Activated effector memory CD4-positive, alpha-beta T cell treated with Interleukin-2 at 50 U/mL for 16 hours (primary cell): ENCODE measurements at regions not wholly inside any gene's neighbourhood (a gene's known extent, or its start where the extent isn't known, plus 50 kb on each side); places are given as distances from the start of the nearest gene placed in this dataset.
"Not testable (repeated sequence)": the region's sequence is repeated elsewhere in the genome, so short reads cannot be mapped to it uniquely, and the experiment has no call there.

ENCODE experiments used
- DNase-seq: peaks from one replicate; pipeline ENCODE4 v3.0.0-alpha.2; 2020

GRCh38 chr18:71329114-71329513, 1040.3 kb downstream of the SOCS6 start:
- DNase-seq: no peak

DNA sequence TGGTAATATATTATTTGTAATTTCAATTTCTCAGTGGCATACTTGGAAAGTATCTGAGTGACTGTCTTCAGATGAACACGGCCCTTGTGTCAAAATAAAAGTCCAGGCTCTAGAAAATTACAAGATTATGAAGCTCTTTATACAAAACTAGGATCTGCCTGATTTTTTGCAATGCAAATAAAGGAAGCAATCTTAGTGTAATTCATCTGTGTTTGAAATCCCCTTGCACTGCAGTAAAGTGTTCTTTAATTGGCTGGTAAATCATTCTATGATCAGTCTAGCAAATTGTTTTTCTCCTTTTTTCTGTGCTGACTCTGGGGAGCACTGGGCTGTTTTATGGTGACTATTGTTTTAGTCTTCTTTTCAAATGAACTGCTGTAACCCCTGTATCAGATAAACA, 1039.0 kb downstream of the SOCS6 start:
- DNase-seq: no peak

GRCh38 chr18:71327441-71327840, 1038.6 kb downstream of the SOCS6 start:
- no peak for DNase-seq

- DNase-seq: no peak
Observed at GRCh38 chr18:71326826-71327225, 1038.0 kb downstream of the SOCS6 start.

- DNase-seq: no peak
Observed at GRCh38 chr18:71324356-71324755, 1035.5 kb downstream of the SOCS6 start.

GRCh38 chr18:71322201-71322600, 1033.4 kb downstream of the SOCS6 start:
- no peak for DNase-seq

GRCh38 chr18:71321319-71321718, 1032.5 kb downstream of the SOCS6 start:
- no peak for DNase-seq

DNA sequence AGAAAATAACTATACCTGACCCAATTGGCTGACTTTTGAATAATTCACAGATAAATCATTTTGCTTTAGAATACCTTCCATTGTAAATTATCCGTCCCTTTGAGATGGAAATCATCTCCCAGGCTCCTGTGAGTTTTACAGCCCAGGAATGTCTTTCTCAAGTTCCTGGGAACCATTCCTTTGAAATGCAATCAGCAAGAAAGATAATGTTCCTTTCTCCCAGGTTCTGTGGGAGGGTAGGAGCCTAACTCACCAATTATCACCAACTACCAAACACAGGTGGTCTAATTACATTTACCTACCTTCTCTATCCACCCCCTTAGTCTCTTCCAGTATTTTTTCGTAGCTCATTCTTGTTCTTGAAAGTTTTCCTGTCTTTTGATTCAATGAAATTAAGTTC, 1016.0 kb downstream of the SOCS6 start:
- no peak for DNase-seq

DNA sequence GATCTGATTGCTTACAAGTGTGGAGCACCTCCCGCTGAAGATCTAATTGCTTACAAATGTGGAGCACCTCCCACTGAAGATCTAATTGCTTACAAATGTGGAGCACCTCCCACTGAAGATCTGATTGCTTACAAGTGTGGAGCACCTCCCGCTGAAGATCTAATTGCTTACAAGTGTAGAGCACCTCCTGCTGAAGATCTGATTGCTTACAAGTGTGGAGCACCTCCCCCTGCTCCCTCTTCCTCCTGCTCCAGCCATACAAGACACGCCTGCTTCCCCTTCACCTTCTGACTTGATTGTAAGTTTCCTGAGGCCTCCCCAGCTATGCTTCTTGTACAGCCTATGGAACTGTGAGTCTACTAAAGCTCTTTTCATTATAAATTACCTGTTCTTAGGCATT, 1014.9 kb downstream of the SOCS6 start:
- not testable (repeated sequence) for DNase-seq

GRCh38 chr18:71301596-71301995, 1012.8 kb downstream of the SOCS6 start:
- no peak for DNase-seq

- DNase-seq: not testable (repeated sequence)
Observed at GRCh38 chr18:71294201-71294600, 1005.4 kb downstream of the SOCS6 start.

DNA sequence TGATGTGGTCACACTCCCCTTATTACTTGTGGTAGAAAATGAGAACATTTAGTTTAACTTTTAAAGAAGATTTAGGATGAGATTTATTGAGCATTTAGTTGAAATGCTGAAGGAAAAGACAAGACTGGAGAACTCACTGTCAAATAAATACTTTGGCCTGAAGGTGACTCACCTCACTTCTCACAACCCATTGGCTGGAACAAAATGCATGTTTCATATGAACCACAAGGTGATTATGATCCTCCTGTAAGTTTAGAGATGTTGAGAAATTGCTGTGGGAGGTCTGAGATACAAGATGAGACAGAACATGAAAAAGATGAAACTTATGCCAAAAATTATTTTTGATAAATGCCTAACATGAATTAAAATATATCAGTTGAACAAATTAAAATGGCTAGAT, 1004.5 kb downstream of the SOCS6 start:
- no peak for DNase-seq

- no peak for DNase-seq
Observed at GRCh38 chr18:71287268-71287667, 998.4 kb downstream of the SOCS6 start.

DNA sequence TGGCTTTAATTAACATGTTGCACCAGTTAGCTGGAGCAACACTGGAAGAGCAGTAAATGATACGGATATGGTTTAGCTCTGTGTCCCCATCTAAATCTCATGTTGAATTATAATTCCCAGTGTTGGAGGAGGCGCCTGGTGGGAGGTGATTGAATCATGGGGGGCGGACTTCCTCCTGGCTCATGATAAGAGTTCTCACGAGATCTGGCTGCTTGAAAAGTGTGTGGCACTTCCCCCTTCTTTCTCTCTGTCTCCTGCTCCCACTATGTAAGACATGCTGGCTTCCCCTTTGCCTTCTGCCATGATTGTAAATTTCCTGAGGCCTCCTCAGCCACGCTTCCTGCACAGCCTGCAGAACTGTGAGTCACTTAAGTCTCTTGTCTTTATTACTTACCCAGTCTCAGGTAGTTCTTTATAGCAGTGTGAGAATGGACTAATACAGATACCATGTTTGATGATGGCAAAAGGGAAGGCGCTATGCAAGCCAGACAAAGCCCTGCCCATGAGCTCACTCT, 963.6 kb downstream of the SOCS6 start:
- DNase-seq: no peak

GRCh38 chr18:71250191-71250590, 961.3 kb downstream of the SOCS6 start:
- DNase-seq: no peak

- DNase-seq: no peak
Observed at GRCh38 chr18:71249791-71250190, 960.9 kb downstream of the SOCS6 start.

- DNase-seq: no peak
Observed at GRCh38 chr18:71242981-71243380, 954.1 kb downstream of the SOCS6 start.

DNA sequence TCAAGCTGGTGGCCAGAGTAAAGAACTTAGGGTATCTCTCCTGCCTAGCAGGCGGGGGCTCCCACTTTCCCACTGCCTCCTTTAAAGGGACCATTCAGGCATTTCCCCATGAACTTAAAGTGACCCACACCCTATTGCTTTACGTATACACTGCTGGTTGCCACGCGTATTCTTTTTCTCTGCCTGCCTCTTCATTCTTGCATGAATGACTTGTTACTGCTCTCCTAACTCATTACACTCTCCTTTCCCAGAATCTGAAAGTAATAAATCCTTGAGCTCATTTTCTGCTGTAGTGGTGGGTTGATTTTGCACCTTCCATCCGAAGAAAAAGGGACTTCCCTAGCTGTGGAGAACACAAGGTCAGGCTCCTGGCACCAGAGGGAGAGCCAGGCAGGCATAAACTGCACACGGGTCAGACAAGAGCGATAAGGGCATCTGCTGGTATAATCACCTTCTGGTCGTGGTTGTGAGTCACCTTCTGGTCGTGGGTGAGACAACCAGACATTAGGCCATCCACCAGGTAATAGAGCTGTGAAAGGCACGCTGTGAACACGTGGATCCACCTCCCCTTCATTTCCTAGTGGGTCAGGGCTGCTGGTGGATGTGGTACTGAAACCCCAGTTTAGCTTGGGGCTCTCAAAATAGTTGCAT, 950.3 kb downstream of the SOCS6 start:
- DNase-seq: no peak

GRCh38 chr18:71237641-71238040, 948.8 kb downstream of the SOCS6 start:
- DNase-seq: no peak

DNA sequence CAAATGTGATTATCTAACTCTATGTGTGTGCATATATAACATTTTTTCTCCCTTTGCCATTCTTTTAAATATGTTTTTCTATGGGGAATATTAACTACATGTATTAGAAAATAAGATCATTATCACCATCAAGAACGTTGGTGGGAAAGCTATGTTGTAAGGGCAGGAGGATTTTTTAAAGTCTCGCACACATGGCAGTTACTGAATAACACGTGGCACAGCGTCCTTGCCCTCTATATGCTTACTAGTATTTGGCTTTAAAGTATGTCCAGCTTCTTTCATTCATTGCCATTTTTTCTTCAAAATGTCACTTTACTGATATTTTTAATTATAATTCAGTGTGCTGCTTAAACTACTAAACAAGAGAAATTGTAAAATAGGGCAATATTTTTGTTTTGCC, 944.3 kb downstream of the SOCS6 start:
- no peak for DNase-seq

DNA sequence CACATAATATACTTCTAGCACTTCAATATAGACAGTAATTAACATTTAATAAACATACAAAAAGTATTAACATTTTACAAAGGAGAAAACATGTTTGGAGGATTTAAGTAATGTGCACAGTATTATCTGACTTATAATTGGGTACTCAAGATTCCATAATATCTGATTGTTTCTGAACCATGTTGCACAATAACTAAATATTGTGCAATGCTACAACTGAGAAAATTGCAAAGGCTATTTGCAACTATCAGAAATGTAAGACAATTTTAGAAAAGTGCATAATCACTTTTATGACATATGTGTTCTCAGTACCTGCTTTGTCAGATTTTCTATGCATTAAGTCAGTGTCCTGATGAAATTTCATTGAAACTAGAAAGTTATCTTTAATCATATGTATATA, 934.6 kb downstream of the SOCS6 start:
- no peak for DNase-seq

DNA sequence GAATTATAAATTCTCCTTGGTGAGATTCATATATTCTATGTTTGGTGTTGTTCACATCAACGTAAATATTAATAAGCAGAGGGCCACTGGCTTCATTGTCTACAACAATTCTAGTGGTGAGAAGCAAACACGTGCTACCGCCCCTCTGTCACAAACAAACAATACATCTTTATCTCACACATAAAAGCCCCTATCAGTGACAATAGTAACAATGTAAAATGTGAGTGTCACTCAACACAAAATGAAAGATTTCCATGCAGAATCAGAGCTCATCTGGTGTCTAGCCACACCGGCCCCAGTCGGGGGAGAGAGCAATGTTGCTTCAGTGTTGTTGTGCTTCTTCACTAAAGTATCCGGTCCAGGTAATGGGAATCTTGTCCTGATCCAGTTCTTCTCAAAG, 932.6 kb downstream of the SOCS6 start:
- no peak for DNase-seq

- DNase-seq: not testable (repeated sequence)
Observed at GRCh38 chr18:71212739-71213138, 923.9 kb downstream of the SOCS6 start.

- no peak for DNase-seq
Observed at GRCh38 chr18:71212222-71212621, 923.4 kb downstream of the SOCS6 start.

- no peak for DNase-seq
Observed at GRCh38 chr18:71209944-71210343, 921.1 kb downstream of the SOCS6 start.
